ENCODE measurements at regions not wholly inside any gene's neighbourhood (a gene's known extent, or its start where the extent isn't known, plus 50 kb on each side); places are given as distances from the start of the nearest gene placed in this dataset.

DNA sequence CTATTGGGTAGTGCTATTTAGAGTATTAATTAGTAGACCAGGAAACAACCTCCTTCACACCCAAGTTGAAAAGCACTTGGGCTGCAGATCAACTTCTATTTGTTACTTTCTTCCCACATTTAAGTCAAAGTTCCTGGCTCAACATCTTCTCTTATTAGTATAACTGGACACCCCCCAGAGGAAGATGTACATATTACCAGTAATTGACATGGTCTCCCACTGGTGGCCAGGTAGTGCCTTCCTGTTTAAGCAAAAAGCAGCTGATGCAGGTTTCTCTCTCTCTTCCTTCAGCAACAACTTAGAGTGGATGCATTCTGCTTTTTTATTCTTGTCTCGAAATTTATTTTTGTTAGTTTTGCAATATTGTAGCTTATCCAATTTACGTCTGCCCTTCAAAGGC lies 438.1 kb downstream of the GBA3 start:
- Histone ChIP-seq H3K27ac (no peak overlapping the region), H3K9ac (no peak overlapping the region), H3K79me2 (ENCODE audit: insufficient read depth, low read depth) (no peaks in the 10 kb centered on the region), H3K4me2 (no peak overlapping the region), H3K27me3 (ENCODE audit: insufficient read depth, low read depth) (no peaks in the 10 kb centered on the region), H3K4me3 (IDR thresholded peaks at IDR 0.05; ENCODE audit: insufficient read depth, low read depth, low read length) (no peak overlapping the region), H2AFZ (ENCODE audit: low read depth) (no peak overlapping the region), H3K4me1 (ENCODE audit: low read depth, poor library complexity, severe bottlenecking) (no peaks in the 10 kb centered on the region), H4K20me1 (ENCODE audit: insufficient read depth) (no peaks in the 10 kb centered on the region), H3K36me3 (ENCODE audit: insufficient read depth) (no peaks in the 10 kb centered on the region)
- TF ChIP-seq, protein P1, sequence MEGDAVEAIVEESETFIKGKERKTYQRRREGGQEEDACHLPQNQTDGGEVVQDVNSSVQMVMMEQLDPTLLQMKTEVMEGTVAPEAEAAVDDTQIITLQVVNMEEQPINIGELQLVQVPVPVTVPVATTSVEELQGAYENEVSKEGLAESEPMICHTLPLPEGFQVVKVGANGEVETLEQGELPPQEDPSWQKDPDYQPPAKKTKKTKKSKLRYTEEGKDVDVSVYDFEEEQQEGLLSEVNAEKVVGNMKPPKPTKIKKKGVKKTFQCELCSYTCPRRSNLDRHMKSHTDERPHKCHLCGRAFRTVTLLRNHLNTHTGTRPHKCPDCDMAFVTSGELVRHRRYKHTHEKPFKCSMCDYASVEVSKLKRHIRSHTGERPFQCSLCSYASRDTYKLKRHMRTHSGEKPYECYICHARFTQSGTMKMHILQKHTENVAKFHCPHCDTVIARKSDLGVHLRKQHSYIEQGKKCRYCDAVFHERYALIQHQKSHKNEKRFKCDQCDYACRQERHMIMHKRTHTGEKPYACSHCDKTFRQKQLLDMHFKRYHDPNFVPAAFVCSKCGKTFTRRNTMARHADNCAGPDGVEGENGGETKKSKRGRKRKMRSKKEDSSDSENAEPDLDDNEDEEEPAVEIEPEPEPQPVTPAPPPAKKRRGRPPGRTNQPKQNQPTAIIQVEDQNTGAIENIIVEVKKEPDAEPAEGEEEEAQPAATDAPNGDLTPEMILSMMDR (conservative IDR thresholded peaks at IDR 0.05; ENCODE audit: low read depth, low read length) = no peak

DNA sequence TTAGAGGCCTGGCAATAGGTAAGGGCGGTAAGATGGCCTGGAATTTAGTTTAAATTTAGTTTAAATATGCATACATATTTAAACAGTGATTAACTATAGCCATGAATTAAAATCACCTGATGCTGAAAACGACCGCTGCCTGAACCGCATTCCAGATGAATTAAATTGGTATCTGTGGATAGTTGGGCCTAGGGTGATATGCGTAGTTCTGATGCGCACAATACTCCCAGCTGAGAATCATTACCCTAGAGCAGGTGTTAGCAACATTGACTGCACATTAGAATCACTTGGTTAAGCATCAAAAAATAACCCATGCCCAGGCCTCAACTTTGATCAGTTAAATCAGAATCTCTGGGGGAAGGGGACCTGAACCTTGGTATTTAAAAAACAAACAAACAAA lies 432.4 kb downstream of the GBA3 start:
- H3K36me3 ChIP-seq (ENCODE audit: insufficient read depth) = no peaks in the 10 kb centered on the region
- TF ChIP-seq, protein P1 (conservative IDR thresholded peaks at IDR 0.05; ENCODE audit: low read depth, low read length) = no peak
- H3K79me2 ChIP-seq (ENCODE audit: insufficient read depth, low read depth) = no peaks in the 10 kb centered on the region
- no peak overlapping the region for H3K9ac ChIP-seq
- no peak overlapping the region for H3K27ac ChIP-seq
- H3K4me3 ChIP-seq (IDR thresholded peaks at IDR 0.05; ENCODE audit: insufficient read depth, low read depth, low read length) = no peak overlapping the region
- no peaks in the 10 kb centered on the region for H3K4me1 ChIP-seq (ENCODE audit: low read depth, poor library complexity, severe bottlenecking)
- H3K27me3 ChIP-seq (ENCODE audit: insufficient read depth, low read depth) = no peaks in the 10 kb centered on the region
- no peaks in the 10 kb centered on the region for H4K20me1 ChIP-seq (ENCODE audit: insufficient read depth)
- H3K4me2 ChIP-seq = no peak overlapping the region
- H2AFZ ChIP-seq (ENCODE audit: low read depth) = no peak overlapping the region

DNA sequence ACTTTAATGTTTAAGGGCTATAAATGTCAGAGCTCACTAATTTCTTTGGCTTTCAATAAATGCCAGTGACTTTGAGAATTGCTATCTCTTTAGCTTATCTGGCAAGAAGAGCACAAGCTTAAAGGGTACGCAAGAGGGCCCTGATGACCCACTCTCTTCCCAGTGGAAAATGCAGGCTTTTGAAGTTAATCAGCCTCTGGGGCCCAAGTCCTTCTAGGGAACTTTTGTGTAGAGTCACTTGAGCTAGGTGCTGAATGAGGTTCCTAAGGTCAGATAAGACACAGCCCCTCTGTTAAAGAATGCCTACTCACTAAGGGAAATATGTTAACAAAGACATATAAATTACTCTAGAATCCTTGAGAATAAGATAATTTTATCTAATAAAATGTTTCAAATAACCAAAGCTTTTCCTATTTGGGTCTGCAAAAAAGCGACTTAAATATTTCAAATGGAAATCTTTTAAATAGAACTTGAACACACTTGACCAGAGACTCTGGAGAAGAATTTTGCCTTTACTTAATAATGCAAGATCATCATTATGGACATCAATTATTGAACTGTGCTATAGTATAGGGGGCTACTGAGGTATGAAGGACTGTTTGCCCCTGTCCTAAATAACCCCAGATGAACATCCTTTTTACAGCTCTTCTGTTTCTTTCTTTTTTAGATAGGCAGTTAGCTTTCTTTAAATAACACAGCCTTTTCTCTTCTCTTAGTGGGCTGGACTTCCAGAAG lies 430.1 kb downstream of the GBA3 start:
- Histone ChIP-seq H2AFZ (ENCODE audit: low read depth) (no peak overlapping the region), H3K4me3 (IDR thresholded peaks at IDR 0.05; ENCODE audit: insufficient read depth, low read depth, low read length) (no peak overlapping the region), H3K36me3 (ENCODE audit: insufficient read depth) (no peaks in the 10 kb centered on the region), H3K9ac (no peak overlapping the region), H4K20me1 (ENCODE audit: insufficient read depth) (no peaks in the 10 kb centered on the region), H3K79me2 (ENCODE audit: insufficient read depth, low read depth) (no peaks in the 10 kb centered on the region), H3K27me3 (ENCODE audit: insufficient read depth, low read depth) (no peaks in the 10 kb centered on the region), H3K4me2 (no peak overlapping the region), H3K27ac (no peak overlapping the region), H3K4me1 (ENCODE audit: low read depth, poor library complexity, severe bottlenecking) (no peaks in the 10 kb centered on the region)
- TF ChIP-seq, protein P1 (conservative IDR thresholded peaks at IDR 0.05; ENCODE audit: low read depth, low read length) = no peak

- Histone ChIP-seq H3K9ac (no peak overlapping the region), H3K4me2 (no peak overlapping the region), H2AFZ (ENCODE audit: low read depth) (no peak overlapping the region), H3K4me3 (IDR thresholded peaks at IDR 0.05; ENCODE audit: insufficient read depth, low read depth, low read length) (no peak overlapping the region), H4K20me1 (ENCODE audit: insufficient read depth) (no peaks in the 10 kb centered on the region), H3K27me3 (ENCODE audit: insufficient read depth, low read depth) (no peaks in the 10 kb centered on the region), H3K27ac (no peak overlapping the region), H3K4me1 (ENCODE audit: low read depth, poor library complexity, severe bottlenecking) (no peaks in the 10 kb centered on the region), H3K36me3 (ENCODE audit: insufficient read depth) (no peaks in the 10 kb centered on the region), H3K79me2 (ENCODE audit: insufficient read depth, low read depth) (no peaks in the 10 kb centered on the region)
- TF ChIP-seq, protein P1 (conservative IDR thresholded peaks at IDR 0.05; ENCODE audit: low read depth, low read length) = no peak
Measured at GRCh38 chr4:23120374-23120773, 427.6 kb downstream of the GBA3 start.
